ENCODE measurements at regions not wholly inside any gene's neighbourhood (a gene's known extent, or its start where the extent isn't known, plus 50 kb on each side); places are given as distances from the start of the nearest gene placed in this dataset.

GRCh38 chr2:236674238-236674637 is 104.6 kb downstream of the ACKR3 start:
- DNase-seq: no peak

GRCh38 chr2:236674646-236675045 is 105.0 kb downstream of the ACKR3 start:
- DNase-seq: no peak

DNA sequence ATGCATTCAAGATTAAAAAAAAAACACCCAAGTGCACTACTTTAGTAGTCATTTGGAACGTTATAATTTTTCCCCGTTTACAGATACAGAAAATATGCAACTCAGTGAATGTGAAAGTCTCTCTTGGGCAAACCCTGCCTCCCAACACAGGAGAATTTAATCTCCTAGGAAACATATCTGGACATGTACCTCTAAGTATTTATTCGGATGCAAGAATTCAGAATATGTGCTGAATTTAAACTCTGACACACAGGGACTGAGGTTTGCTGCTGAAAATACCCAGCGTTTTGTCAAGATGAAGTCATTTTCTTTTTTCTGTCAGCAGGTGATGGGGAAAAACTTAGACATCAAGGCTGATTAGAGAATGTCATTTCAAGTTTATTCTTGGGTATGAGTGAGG is 105.4 kb downstream of the ACKR3 start:
- DNase-seq: no peak

GRCh38 chr2:236675526-236675925 is 105.9 kb downstream of the ACKR3 start:
- no peak for DNase-seq

- no peak for DNase-seq
Measured at GRCh38 chr2:236676136-236676873, 106.7 kb downstream of the ACKR3 start.

GRCh38 chr2:236677368-236677767 is 107.7 kb downstream of the ACKR3 start:
- no peak for DNase-seq

DNA sequence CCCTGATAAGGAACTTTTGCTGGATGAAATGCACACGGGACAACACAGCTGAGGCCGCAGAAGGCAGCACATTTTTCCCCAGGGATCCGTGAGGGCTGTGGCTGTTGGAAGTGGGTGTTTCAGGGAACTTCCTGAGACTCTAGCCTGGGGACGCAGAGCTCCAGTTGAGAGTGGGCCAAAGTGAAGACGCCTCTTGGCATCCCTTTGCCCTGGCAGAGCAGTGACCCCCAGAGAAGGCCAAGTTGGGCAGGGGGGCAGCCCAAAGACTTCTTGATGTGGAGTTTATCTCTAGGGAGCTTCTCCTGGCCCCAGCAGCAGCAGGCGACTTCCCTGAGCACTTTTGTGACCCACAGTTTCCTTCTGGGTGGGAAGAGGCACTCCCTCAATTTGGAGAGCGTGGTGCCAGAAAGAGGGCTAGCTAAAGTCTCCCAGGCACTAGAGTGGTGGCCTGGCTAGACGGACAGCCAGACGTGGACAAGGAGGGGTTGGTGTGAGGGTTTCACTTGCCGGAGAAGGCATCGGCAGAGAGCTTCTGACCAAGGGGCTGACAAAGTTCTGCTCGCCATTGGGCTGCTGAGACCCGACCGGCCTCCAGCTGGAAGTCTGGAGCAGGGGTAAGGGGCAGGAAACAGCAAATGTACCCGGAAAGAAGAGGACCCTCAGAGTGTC is 108.8 kb downstream of the ACKR3 start:
- no peak for DNase-seq

DNA sequence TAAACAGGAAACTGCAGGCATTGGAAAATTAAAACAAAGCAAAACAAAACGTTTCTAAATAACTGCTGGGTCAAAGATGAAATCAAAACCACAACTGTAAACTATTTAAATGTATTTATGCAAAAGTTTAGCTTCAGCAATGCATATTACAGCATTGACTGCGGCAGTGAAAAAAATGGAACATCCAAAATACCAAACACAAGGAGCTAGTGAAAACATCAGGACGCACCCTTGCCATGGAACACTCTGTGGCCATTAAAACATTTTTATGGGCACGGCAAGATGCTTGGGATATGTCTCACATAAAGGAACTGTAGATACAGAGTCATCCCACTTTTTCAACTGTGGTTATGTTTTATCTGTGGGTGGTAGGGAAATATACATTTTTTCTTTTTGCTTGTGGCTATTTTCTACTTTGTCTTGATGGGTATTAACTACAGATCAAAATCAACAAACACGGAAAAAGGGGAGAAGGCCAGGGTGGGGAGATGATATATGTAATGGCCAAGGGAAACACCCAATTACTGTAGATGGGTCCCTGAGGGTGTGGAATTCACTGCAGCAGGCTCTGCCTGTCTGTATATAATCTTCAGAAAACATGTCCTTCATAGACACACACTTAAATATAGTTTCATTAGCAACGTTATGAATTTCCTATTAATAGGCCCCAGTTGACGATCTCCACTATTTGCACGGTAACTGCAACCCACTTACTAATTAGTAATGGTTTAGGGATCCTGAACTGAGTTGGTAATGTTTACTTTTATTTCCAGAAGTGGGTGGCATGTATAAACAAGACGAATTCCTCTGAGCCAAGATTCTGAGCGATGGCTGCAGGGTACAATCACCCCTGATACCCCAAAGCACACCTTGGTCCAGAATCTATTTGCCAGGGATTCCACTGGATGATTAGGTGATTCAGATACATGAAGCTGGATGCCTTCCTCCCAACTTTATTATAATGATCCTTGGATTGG is 110.5 kb downstream of the ACKR3 start:
- DNase-seq: no peak

DNA sequence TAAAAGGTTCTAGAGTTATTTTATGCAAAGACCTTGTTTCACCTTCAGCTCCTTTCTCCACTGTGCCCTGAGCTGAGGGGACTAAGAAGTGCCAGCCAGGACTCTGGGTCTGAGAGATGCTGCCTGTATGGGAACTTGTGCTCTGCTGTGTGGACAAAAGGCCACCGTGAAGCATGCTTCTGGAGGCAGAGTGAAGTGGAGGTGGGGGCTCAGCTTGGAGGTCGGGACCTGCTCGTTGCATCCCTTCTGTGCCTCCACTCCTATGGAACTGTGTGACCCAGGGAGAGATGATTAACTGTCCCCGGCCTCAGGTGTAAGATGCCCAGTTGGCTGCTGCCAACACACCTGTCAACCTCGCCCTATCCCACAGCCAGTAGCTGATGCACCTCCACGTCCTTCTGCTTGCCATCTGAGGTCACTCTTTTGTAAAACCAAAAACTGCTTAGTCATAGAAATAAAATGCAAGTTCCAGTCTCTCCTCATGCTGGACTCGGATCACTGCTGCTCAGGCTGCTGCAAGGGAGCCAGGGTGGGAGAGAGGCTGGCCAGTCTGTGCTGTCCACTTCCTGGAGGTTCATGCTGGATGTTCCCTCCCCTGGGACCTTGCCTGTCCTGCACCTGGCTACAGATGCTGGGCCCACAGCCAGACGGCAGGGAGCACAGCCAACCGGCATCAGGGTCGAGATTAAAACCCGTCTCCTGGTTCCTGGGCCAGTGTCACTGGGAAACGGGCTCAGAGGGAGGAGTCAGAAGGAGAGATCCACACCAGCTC is 113.2 kb downstream of the ACKR3 start:
- no peak for DNase-seq

GRCh38 chr2:236684504-236685256 is 115.1 kb downstream of the ACKR3 start:
- no peak for DNase-seq

DNA sequence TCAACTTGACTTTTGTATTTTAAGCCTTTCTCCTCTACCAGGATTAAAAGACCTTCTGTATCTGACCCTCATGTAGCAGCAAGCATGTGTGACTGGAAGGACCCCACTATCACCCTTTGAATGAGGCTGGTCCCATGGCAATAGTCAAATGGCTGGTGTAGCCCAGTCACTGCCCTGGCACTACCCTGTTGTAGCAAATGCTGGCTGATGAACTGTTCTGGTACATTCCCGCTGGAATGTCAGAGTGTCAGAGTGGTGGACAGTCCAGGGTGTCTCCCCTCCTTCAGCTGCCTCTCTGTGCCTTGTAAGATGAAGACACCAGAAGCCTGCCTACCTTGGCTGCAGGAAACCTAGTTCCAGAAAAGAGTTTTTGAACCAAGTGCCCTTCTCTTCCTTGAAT is 115.7 kb downstream of the ACKR3 start:
- DNase-seq: no peak

DNA sequence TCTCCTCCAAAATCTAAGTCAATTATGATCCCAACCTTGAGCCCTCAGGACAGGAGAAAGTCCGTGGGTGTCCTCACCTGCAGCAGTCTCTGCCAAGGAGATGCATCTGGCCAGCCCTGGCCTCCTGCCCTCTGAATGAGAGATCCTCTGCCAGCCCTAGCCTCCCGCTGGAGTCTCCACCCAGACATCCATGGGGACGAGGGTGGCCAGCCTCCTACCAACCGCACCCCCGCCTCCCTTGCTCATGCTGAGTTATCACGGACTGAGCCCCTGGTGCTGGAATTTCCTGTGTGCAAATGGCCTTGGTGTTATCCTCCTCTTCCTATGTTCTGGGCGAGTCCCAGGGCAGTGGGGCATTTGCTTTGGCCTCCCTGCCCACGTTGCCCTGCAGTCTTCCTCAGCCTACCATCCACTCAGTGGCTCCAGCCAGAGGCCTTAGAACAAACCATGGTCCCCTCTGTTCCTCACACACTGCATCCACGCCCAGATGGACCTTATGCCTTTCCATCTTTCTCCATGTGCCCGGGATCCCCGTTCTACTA is 116.4 kb downstream of the ACKR3 start:
- no peak for DNase-seq

GRCh38 chr2:236686561-236686960 is 116.9 kb downstream of the ACKR3 start:
- no peak for DNase-seq

DNA sequence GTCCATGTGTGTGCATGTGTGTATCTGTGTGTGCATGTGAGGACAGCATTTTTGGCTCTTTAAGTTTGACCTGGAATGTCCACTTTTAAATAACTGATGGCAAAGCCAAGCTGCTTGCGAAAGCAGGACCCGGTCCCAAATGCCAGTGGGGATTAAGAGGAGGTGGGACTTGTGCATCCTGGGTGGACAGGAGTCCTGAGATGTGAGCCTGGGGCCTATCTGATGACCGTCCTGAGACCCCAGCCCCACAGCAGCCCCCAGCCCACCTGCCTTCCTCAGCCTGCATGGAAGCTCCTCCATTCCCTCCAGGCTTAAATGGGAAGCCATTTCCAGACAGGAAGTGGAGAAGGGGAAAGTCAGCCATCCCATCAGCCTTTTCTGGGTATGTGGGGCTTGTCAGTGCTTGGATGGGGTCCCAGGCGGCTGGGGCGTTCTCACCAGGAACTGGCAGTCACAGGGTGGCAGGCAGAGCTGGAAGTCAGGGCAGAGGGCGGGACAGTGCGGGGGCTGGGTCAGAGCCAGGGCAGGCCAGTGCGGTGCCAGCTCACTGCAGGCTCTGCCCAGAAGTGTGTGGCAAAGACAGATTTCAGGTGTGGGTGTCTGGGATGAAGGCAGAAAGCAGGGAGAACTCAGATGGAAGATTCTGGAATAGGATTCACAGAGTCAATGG is 117.8 kb downstream of the ACKR3 start:
- DNase-seq: no peak

DNA sequence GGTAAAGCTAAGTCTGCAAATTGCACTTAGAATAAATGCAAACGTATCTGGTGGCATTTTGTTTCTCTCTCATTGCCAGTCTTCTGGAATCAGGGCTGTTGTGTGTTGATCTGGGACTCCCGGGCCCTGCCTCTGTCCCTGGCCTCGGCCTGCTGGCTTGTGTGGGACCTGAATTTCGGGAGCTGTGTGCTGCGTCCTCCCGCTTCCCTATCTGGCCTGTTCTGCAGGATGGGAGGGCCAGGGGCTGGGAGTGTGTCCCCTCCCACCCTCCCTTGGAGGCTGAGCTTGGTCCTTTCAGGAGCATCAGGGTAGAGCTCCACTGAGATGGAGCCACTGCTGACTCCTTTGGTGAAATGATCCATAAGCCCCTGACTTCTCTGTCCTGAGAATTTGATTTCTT is 118.5 kb downstream of the ACKR3 start:
- no peak for DNase-seq

DNA sequence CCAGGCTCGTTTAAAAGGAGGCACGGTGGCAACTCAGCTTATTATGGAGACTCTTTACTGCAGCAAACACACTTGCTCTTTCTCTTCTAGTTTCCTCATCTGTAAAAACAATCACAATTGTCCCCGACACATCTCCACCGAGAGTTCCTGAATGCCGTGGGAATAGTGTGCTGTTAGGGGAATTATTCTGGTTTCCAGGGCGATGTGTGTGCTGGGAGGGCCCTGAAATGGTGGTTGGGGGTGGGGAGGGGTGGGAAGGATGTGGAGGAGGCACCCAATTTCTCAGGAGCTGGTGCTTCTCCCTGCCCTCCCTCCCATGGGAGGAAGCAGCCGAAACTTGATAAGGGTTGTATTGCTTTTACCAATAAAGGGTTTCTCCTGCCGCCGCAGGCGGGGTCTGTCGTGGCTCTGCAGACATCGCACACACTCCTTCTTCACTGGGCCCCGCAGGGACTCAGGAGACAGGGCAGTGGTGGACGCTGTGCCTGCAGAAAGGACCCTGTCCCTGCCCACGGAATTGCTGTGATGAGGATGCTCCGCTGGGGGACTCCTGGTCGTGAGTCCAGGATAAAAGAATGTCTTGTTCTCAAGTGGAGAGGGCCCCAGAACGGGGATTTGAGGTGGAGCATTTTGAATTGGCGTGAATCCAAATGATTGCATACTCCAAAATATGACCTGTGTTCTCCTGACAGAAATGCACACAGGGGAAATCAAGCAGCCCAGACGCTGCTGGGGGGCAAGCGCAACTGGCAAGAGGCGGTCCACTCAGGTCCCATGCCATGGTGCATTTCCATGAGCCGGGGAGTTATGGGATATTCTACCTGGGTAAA is 119.2 kb downstream of the ACKR3 start:
- DNase-seq: no peak

DNA sequence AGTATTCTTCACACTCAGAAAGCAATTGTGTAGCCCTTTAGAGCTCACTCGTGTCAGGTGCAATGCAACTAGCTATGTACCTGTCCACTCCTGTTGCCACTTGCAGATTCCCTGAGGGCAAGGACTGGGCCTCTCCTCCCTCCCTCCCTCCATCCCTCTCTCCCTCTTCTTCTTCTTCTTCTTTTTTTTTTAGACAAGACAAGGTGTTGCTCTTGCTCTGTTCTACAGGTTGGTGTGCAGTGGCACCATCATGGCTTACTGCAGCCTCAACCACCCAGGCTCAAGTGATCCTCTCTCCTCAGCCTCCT is 119.7 kb downstream of the ACKR3 start:
- no peak for DNase-seq

DNA sequence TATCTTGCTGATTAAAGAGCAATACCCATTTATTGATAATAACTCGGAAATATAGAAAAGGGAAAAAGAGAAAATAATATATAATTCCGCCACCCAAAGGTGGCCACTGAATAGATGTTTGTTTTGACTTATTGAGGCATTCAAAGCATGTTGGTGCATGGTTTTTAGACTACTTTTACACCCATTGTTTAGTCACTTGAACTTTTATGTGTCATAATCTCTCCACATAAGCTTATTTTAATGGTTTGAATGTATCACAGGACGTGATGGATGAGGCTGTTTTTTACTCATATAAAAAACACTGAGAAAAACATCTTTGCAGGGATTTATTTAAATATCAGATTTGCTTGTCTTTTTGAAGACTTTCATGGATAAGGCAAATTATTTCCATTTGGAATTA is 120.4 kb downstream of the ACKR3 start:
- DNase-seq: no peak

DNA sequence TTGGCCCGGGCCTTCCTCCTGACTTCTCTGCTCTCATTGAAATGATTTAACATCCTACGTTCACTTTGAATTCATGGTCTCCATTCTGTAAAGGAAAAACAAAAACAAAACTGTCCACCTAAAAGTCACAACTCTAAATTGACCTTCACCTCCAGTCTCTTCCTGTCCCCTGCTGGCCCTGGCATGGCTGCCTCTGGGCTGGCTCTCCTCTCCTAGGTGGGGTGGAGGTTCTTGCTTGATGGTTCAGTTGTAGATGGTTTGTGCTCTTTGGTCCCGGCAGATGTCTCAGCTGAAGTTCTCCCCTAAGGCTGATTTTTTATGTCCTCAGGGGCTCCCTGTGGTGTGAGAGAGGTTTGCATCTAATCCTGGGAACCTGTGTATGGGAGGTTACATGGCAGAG is 121.1 kb downstream of the ACKR3 start:
- no peak for DNase-seq

GRCh38 chr2:236691799-236692167 is 122.2 kb downstream of the ACKR3 start:
- no peak for DNase-seq

All from activated T-cell treated with anti-CD3 and anti-CD28 coated beads, Interleukin-2, amount 50 U/mL, for 1 hour (primary cell).